ENCODE measurements at regions not wholly inside any gene's neighbourhood (a gene's known extent, or its start where the extent isn't known, plus 50 kb on each side); places are given as distances from the start of the nearest gene placed in this dataset.

- TF ChIP-seq CTCF (conservative IDR thresholded peaks at IDR 0.05; ENCODE audit: low read depth in 2 of 2) (no peak), EZH2 (IDR thresholded peaks at IDR 0.05; ENCODE audit: low read depth, unreplicated experiment) (no peak), POLR2AphosphoS5 (IDR thresholded peaks at IDR 0.05; ENCODE audit: low read depth) (no peak), JUNB (IDR thresholded peaks at IDR 0.05; ENCODE audit: unreplicated experiment) (no peak), REST (IDR thresholded peaks at IDR 0.05; ENCODE audit: unreplicated experiment) (no peak), NANOG (IDR thresholded peaks at IDR 0.05; ENCODE audit: borderline replicate concordance) (no peak), ZNF114 (CRISPR knock-in tag; IDR thresholded peaks at IDR 0.05) (no peak), CREB1 (CRISPR knock-in tag; IDR thresholded peaks at IDR 0.05; ENCODE audit: low read depth) (no peak), ZNF331 (CRISPR knock-in tag; IDR thresholded peaks at IDR 0.05; ENCODE audit: low read depth) (no peak)
Observed at GRCh38 chr7:66539902-66540375, 88.7 kb upstream of the KCTD7 start.
